ENCODE measurements at regions not wholly inside any gene's neighbourhood (a gene's known extent, or its start where the extent isn't known, plus 50 kb on each side); places are given as distances from the start of the nearest gene placed in this dataset.

DNA sequence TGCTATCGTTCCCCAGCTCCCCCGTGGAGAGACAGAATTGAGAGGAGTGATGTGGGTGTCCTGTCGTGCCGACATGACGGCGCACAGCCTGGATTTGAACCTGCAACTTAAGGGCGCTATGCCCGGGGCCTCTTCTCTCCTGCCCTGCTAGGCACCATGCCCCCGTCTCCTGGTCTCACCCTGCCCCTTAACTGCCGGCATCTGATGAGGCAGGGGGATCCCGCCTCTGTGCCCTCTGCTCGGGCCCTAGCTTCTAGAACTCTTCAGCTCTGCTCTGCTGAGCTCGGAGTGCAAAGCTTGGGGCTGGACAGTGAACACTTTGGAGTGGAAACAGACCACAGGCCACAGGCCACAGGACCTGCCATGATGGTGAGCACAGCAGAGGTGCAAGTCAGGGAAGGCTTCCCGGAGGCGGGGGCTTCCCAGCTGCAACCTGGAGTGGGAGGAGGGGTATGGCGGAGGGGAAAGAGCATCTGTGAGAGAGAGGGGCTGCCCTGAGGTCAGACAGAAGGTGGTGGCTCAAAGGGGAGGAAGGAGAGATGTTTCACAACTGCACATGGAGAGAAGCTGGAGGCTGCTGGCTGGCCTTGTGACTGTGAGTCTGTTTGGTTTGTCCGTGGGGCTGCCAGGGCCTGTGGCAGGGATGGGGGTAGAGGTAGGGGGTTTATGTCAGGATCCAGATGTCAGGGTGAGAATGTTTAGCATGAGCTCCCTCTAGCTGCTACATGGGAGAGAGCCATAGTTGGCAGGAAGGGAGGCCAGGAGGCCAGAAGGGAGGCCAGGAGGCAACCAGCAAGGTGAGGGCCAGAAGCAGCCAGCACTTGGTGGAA, 107.8 kb downstream of the CRLF3 start:
- TF ChIP-seq ARID1B (IDR thresholded peaks at IDR 0.05), result no peak
- TF ChIP-seq HNRNPH1 (optimal IDR thresholded peaks at IDR 0.05; ENCODE audit: low read depth, low read length), result no peak
- TF ChIP-seq ZFP36 (IDR thresholded peaks at IDR 0.05; ENCODE audit: low read depth, low read length, partially characterized antibody), result peak; percentile 85
- no peak for TF ChIP-seq LCOR (CRISPR knock-in tag; IDR thresholded peaks at IDR 0.05)
- no peak for TF ChIP-seq POLR2AphosphoS5 (IDR thresholded peaks at IDR 0.05; ENCODE audit: control insufficient read depth, insufficient read depth, low read depth, low read length)
